Neural cell (in vitro differentiated cells): ENCODE measurements at regions not wholly inside any gene's neighbourhood (a gene's known extent, or its start where the extent isn't known, plus 50 kb on each side); places are given as distances from the start of the nearest gene placed in this dataset.

Experiments
- H2AFZ ChIP-seq: fragments of 200-600, 300-800 bp; sonication (generic), shearing (Covaris generic); 2 replicates; pipeline ENCODE4 v1.6.0; 2014; ENCODE audit warnings: low read depth, mild to moderate bottlenecking, antibody characterized with exemption, low read length, moderate library complexity
- H3F3A ChIP-seq: fragments of 200-600 bp; shearing (Covaris generic); 2 replicates; pipeline ENCODE4 v1.6.1; 2016; ENCODE audit warnings: mild to moderate bottlenecking, moderate library complexity, mixed read lengths, antibody characterized with exemption, low read length; ENCODE audit not compliant: insufficient read depth, poor library complexity, severe bottlenecking
- H3K27ac ChIP-seq: fragments of 200-600, 300-800 bp; sonication (generic), shearing (Covaris generic); 2 replicates; pipeline ENCODE4 v1.5.1; 2014; ENCODE audit warnings: mild to moderate bottlenecking, low read length, moderate library complexity
- H3K27me3 ChIP-seq: fragments of 300-800, 200-600 bp; sonication (generic), shearing (Covaris generic); 2 replicates; pipeline ENCODE4 v1.6.0; 2014; ENCODE audit warnings: mild to moderate bottlenecking, low read depth, low read length, moderate library complexity; ENCODE audit not compliant: insufficient read depth
- H3K36me3 ChIP-seq: fragments of 300-800, 200-600 bp; sonication (generic), shearing (Covaris generic); 2 replicates; pipeline ENCODE4 v1.5.1; 2014; ENCODE audit warnings: mild to moderate bottlenecking, antibody characterized with exemption, low read length, moderate library complexity; ENCODE audit not compliant: insufficient read depth
- H3K4me2 ChIP-seq: fragments of 300-800, 200-600 bp; sonication (generic), shearing (Covaris generic); 2 replicates; pipeline ENCODE4 v1.6.0; 2014; ENCODE audit warnings: mild to moderate bottlenecking, low read length
- H3K4me3 ChIP-seq: fragments of 300-800, 200-600 bp; sonication (generic), shearing (Covaris generic); 2 replicates; pipeline ENCODE4 v1.5.1; 2014; ENCODE audit warnings: mild to moderate bottlenecking, low read length, moderate library complexity
- H3K79me2 ChIP-seq: fragments of 200-600 bp; shearing (Covaris generic); replicated peaks from 2 replicates; pipeline ENCODE4 v1.6.0; 2014; ENCODE audit warnings: mild to moderate bottlenecking, low read length, moderate library complexity; ENCODE audit not compliant: insufficient read depth
- H3K9ac ChIP-seq: fragments of 300-800, 200-600 bp; sonication (generic), shearing (Covaris generic); 2 replicates; pipeline ENCODE4 v1.6.1; 2016; ENCODE audit warnings: mild to moderate bottlenecking, low read length, mixed read lengths
- H3K9me2 ChIP-seq: fragments of 200-600 bp; shearing (Covaris generic); 2 replicates; pipeline ENCODE4 v1.6.1; 2016; ENCODE audit warnings: mild to moderate bottlenecking, low read length, mixed read lengths; ENCODE audit not compliant: insufficient read depth
- H3K9me3 ChIP-seq: fragments of 200-600, 300-800 bp; sonication (generic), shearing (Covaris generic); 2 replicates; pipeline ENCODE4 v1.6.1; 2016; ENCODE audit warnings: mild to moderate bottlenecking, mixed run types, low read length, moderate library complexity, mixed read lengths
- H4K20me1 ChIP-seq: fragments of 200-600 bp; shearing (Covaris generic); 2 replicates; pipeline ENCODE4 v1.6.1; 2016; ENCODE audit warnings: mild to moderate bottlenecking, mixed run types; ENCODE audit not compliant: insufficient read depth
- CTCF ChIP-seq: fragments of 450-650 bp; IDR thresholded peaks from 2 replicates; pipeline ENCODE4 v1.5.1; 2014; ENCODE audit warnings: antibody characterized with exemption, mild to moderate bottlenecking, moderate library complexity; ENCODE audit not compliant: poor library complexity, severe bottlenecking
- EP300 ChIP-seq: fragments of 450-650 bp; conservative IDR thresholded peaks from 2 replicates; pipeline ENCODE4 v1.6.1; 2014; ENCODE audit warnings: antibody characterized with exemption, mild to moderate bottlenecking, moderate library complexity; ENCODE audit not compliant: poor library complexity, severe bottlenecking
- EZH2 ChIP-seq: fragments of 200-600, 300-800 bp; shearing (Covaris generic), sonication (generic); IDR thresholded peaks from 2 replicates; pipeline ENCODE4 v1.6.1; 2014; ENCODE audit warnings: antibody characterized with exemption, low read length, borderline replicate concordance, mild to moderate bottlenecking; ENCODE audit not compliant: insufficient read depth, poor library complexity, severe bottlenecking
- MXI1 ChIP-seq: fragments of 450-650 bp; conservative IDR thresholded peaks from 2 replicates; pipeline ENCODE4 v1.6.1; 2014; ENCODE audit warnings: antibody characterized with exemption, mild to moderate bottlenecking; ENCODE audit not compliant: poor library complexity, severe bottlenecking
- POLR2AphosphoS5 ChIP-seq: IDR thresholded peaks from 2 replicates; pipeline ENCODE4 v1.6.1; 2012
- RAD21 ChIP-seq: fragments of 450-650 bp; conservative IDR thresholded peaks from 2 replicates; pipeline ENCODE4 v1.6.1; 2014; ENCODE audit warnings: antibody characterized with exemption, mild to moderate bottlenecking, moderate library complexity
- REST ChIP-seq: IDR thresholded peaks from 2 replicates; pipeline ENCODE4 v1.6.1; 2012; ENCODE audit warnings: borderline replicate concordance
- SMC3 ChIP-seq: fragments of 450-650 bp; conservative IDR thresholded peaks from 2 replicates; pipeline ENCODE4 v1.6.1; 2014; ENCODE audit warnings: antibody characterized with exemption, mild to moderate bottlenecking, moderate library complexity; ENCODE audit not compliant: poor library complexity
- TAF1 ChIP-seq: IDR thresholded peaks from 2 replicates; pipeline ENCODE4 v1.6.1; 2012; ENCODE audit warnings: low read depth

DNA sequence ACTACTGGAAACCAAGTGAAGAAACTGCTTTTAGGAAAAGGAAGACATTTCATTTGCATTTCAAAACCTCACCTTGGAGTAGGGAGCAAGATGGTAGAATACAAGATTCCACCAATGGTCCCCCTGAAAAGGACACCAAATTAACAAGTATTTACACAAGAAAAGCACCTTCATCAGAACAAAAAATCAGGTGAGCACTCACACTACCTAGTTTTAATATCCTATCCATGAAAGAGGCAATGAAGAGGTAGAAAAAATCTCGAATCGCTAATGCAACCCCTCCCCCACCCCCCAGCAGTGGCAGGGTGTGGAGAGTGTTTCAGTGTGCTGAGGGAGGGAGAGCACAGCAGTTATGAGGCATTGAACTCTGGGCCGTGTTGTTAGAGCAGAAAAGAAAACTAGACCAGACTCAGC lies 1397.0 kb upstream of the C9orf72 start:
- no peaks in the 10 kb centered on the region for H4K20me1 ChIP-seq
- no peaks in the 10 kb centered on the region for H3K36me3 ChIP-seq
- TF ChIP-seq EZH2: no peak
- no peaks in the 10 kb centered on the region for H3K27me3 ChIP-seq
- H3F3A ChIP-seq: no peaks in the 10 kb centered on the region
- no peak overlapping the region for H3K4me3 ChIP-seq
- H3K9ac ChIP-seq: no peak overlapping the region
- no peaks in the 10 kb centered on the region for H3K9me2 ChIP-seq
- H3K79me2 ChIP-seq: no peaks in the 10 kb centered on the region
- H3K9me3 ChIP-seq: no peaks in the 10 kb centered on the region
- H3K27ac ChIP-seq: no peak overlapping the region
- H3K4me2 ChIP-seq: no peak overlapping the region
- H2AFZ ChIP-seq: no peak overlapping the region

DNA sequence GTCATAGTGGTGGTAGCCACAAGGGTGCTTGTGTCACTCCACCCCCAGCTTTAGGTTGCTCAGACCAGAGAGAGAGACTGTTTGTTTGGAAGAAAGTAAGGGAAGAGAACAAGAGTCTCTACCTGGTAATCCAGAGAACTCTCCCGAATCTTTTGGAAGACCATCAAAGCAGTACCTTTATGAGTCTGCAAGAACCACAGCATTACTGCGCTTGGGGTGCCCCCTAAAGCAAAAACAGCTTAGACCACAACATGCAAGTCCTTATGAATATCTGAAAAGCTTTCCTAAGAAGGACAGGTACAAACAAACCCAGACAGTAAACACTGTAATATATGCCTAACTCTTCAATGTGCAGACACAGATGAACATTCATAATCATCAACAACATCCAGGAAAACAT lies 1398.6 kb upstream of the C9orf72 start:
- no peaks in the 10 kb centered on the region for H3K27me3 ChIP-seq
- no peak overlapping the region for H3K27ac ChIP-seq
- H3K36me3 ChIP-seq: no peaks in the 10 kb centered on the region
- no peak overlapping the region for H3K4me3 ChIP-seq
- no peaks in the 10 kb centered on the region for H3K79me2 ChIP-seq
- H2AFZ ChIP-seq: no peak overlapping the region
- no peak overlapping the region for H3K4me2 ChIP-seq
- no peak for TF ChIP-seq REST
- TF ChIP-seq EP300: no peak
- TF ChIP-seq MXI1: no peak
- no peak for TF ChIP-seq CTCF
- no peak for TF ChIP-seq EZH2
- no peak for TF ChIP-seq SMC3
- TF ChIP-seq POLR2AphosphoS5: no peak
- H3K9me3 ChIP-seq: no peaks in the 10 kb centered on the region
- H3K9me2 ChIP-seq: no peaks in the 10 kb centered on the region
- no peaks in the 10 kb centered on the region for H4K20me1 ChIP-seq
- H3F3A ChIP-seq: no peaks in the 10 kb centered on the region
- no peak overlapping the region for H3K9ac ChIP-seq

- Histone ChIP-seq H3K27me3 (no peaks in the 10 kb centered on the region), H3K36me3 (no peaks in the 10 kb centered on the region), H3F3A (no peaks in the 10 kb centered on the region), H3K4me2 (no peak overlapping the region), H3K27ac (no peak overlapping the region), H3K9me3 (no peaks in the 10 kb centered on the region), H4K20me1 (no peaks in the 10 kb centered on the region), H3K9ac (no peak overlapping the region), H3K79me2 (no peaks in the 10 kb centered on the region), H3K4me3 (no peak overlapping the region), H2AFZ (no peak overlapping the region), H3K9me2 (no peaks in the 10 kb centered on the region)
- TF ChIP-seq RAD21 (no peak), EZH2 (no peak), REST (no peak), CTCF (no peak), SMC3 (no peak), MXI1 (no peak), TAF1 (no peak), EP300 (no peak), POLR2AphosphoS5 (no peak)
These were observed 1403.0 kb upstream of the C9orf72 start for GRCh38 chr9:28976250-28976649.
